GM06990 (cell line): ENCODE measurements at regions not wholly inside any gene's neighbourhood (a gene's known extent, or its start where the extent isn't known, plus 50 kb on each side); places are given as distances from the start of the nearest gene placed in this dataset.

Experiments used
- DNase-seq: peaks from one replicate; pipeline ENCODE4 v3.0.0-alpha.2; 2011; ENCODE audit not compliant: insufficient read length; ENCODE audit errors: extremely low read depth
- H3K27me3 ChIP-seq: replicated peaks from 2 replicates; pipeline ENCODE4 v1.6.0; 2011; ENCODE audit warnings: low read length; ENCODE audit not compliant: control insufficient read depth, insufficient read depth
- H3K36me3 ChIP-seq: 2 replicates; pipeline ENCODE4 v1.5.1; 2011; ENCODE audit warnings: low read length; ENCODE audit not compliant: control insufficient read depth, insufficient read depth
- H3K4me3 ChIP-seq: replicated peaks from 2 replicates; pipeline ENCODE4 v1.5.1; 2011; ENCODE audit warnings: low read depth, mild to moderate bottlenecking, control low read depth, low read length
- TF ChIP-seq, protein P1 (sequence below): IDR thresholded peaks from 2 replicates; pipeline ENCODE4 v1.5.1; 2011; ENCODE audit warnings: low read length, control low read depth, mild to moderate bottlenecking, inconsistent platforms; ENCODE audit not compliant: insufficient read depth, poor library complexity, severe bottlenecking

DNA sequence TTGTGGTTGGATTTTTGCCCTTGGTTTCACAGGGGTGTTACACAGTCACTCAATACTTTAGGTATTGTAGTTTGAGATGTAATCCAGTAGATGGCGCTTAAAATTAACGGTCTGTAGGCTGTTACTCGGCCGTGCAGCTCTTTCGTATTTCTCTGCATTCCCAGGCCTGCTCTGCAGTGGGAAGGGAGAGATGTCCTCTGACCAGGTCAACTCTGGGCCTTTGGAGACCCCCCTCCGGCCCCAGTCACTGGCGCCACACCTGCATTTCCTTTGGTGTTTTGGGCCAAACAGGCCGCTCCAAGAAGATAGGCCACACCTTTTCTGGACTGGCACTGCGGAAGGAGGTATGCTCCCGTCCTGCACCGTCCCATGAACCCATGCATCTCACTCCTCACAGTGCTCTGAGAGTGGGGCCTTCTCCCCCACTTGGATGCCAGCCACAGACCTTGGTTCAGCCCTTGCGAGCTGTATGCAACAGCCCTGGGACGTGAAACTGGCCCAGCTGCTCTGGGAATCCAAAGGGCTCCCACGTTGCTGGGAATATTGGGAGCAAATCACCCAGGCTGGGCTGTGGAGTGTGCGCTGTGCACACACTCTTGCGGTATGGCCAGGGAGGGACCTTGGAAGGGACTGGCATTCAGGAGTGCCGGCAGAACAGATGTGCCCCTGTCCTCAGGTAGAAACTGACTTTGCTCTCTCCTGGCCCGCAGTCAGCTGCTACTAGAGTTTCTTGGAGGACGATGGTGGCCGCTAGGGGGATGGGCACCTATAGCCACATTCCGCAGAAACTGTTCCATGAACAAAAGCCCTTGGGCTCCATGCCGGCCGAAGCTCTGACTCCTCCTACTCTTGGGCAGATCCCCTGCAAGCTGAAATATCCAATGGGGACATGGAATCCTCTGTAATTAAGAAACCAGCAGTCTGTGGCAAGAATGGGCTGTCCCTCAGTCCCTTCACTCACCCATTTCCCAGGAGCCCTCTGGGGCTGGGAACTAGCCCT is 410.5 kb upstream of the CADM2 start:
- H3K4me3 ChIP-seq: no peak overlapping the region
- no peak for DNase-seq
- H3K36me3 ChIP-seq: no peaks in the 10 kb centered on the region
- TF ChIP-seq, protein P1, sequence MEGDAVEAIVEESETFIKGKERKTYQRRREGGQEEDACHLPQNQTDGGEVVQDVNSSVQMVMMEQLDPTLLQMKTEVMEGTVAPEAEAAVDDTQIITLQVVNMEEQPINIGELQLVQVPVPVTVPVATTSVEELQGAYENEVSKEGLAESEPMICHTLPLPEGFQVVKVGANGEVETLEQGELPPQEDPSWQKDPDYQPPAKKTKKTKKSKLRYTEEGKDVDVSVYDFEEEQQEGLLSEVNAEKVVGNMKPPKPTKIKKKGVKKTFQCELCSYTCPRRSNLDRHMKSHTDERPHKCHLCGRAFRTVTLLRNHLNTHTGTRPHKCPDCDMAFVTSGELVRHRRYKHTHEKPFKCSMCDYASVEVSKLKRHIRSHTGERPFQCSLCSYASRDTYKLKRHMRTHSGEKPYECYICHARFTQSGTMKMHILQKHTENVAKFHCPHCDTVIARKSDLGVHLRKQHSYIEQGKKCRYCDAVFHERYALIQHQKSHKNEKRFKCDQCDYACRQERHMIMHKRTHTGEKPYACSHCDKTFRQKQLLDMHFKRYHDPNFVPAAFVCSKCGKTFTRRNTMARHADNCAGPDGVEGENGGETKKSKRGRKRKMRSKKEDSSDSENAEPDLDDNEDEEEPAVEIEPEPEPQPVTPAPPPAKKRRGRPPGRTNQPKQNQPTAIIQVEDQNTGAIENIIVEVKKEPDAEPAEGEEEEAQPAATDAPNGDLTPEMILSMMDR: peak; percentile 47
- no peaks in the 10 kb centered on the region for H3K27me3 ChIP-seq

- Histone ChIP-seq H3K36me3 (no peaks in the 10 kb centered on the region), H3K4me3 (no peak overlapping the region), H3K27me3 (no peaks in the 10 kb centered on the region)
- TF ChIP-seq, protein P1: no peak
- no peak for DNase-seq
Measured at GRCh38 chr3:84555629-84556028, 403.2 kb upstream of the CADM2 start.

GRCh38 chr3:84566256-84566655 is 392.5 kb upstream of the CADM2 start:
- no peak for DNase-seq
- H3K36me3 ChIP-seq: no peaks in the 10 kb centered on the region
- no peak overlapping the region for H3K4me3 ChIP-seq
- H3K27me3 ChIP-seq: no peaks in the 10 kb centered on the region
- TF ChIP-seq, protein P1: no peak

DNA sequence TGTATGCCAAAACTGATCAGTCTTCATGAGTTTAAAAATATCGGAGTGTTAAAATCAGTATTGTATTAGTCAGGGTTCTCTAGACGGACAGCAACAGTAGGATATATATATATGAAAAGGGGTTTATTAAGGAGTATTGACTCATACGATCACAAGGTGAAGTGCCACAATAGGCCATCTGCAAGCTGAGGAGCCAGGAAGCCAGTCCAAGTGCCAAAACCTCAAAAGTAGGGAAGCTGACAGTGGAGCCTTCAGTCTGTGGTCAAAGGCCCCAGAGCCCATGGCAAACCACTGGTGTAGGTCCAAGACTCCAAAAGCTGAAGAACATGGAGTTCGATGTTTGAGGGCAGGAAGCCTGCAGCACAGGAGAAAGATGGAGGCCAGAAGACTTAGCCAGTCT is 391.0 kb upstream of the CADM2 start:
- Histone ChIP-seq H3K36me3 (no peaks in the 10 kb centered on the region), H3K27me3 (no peaks in the 10 kb centered on the region), H3K4me3 (no peak overlapping the region)
- TF ChIP-seq, protein P1: no peak
- no peak for DNase-seq

- H3K4me3 ChIP-seq: no peak overlapping the region
- no peak for DNase-seq
- H3K27me3 ChIP-seq: no peaks in the 10 kb centered on the region
- TF ChIP-seq, protein P1: no peak
- H3K36me3 ChIP-seq: no peaks in the 10 kb centered on the region
Measured at GRCh38 chr3:84573962-84574361, 384.8 kb upstream of the CADM2 start.
